Stimulated activated CD8-positive, alpha-beta memory T cell treated with anti-CD3 and anti-CD28 coated beads, Interleukin-4, amount 100 ng/mL, for 24 hours (primary cell): ENCODE measurements at regions not wholly inside any gene's neighbourhood (a gene's known extent, or its start where the extent isn't known, plus 50 kb on each side); places are given as distances from the start of the nearest gene placed in this dataset.
"Not testable (repeated sequence)": the region's sequence is repeated elsewhere in the genome, so short reads cannot be mapped to it uniquely, and the experiment has no call there.

Experiments
- DNase-seq: peaks from one replicate; pipeline ENCODE4 v3.0.0-alpha.2; 2020; ENCODE audit warnings: low read depth

GRCh38 chr6:144395014-144395413 is 109.9 kb downstream of the UTRN start:
- DNase-seq: no peak

- DNase-seq: no peak
Observed at GRCh38 chr6:144395826-144396225, 110.7 kb downstream of the UTRN start.

GRCh38 chr6:144397141-144397540 is 112.0 kb downstream of the UTRN start:
- no peak for DNase-seq

GRCh38 chr6:144400321-144400720 is 115.2 kb downstream of the UTRN start:
- no peak for DNase-seq

- no peak for DNase-seq
Observed at GRCh38 chr6:144401736-144402733, 116.9 kb downstream of the UTRN start.

- DNase-seq: no peak
Observed at GRCh38 chr6:144402750-144403149, 117.6 kb downstream of the UTRN start.

- no peak for DNase-seq
Observed at GRCh38 chr6:144405163-144405562, 120.0 kb downstream of the UTRN start.

GRCh38 chr6:144406796-144407195 is 121.7 kb downstream of the UTRN start:
- no peak for DNase-seq

GRCh38 chr6:144408161-144408560 is 123.0 kb downstream of the UTRN start:
- DNase-seq: no peak

- DNase-seq: no peak
Observed at GRCh38 chr6:144410059-144410458, 124.9 kb downstream of the UTRN start.

GRCh38 chr6:144410574-144410973 is 125.4 kb downstream of the UTRN start:
- DNase-seq: not testable (repeated sequence)

GRCh38 chr6:144411531-144412165 is 126.5 kb downstream of the UTRN start:
- no peak for DNase-seq

GRCh38 chr6:144413418-144413817 is 128.3 kb downstream of the UTRN start:
- no peak for DNase-seq

GRCh38 chr6:144415014-144415413 is 129.9 kb downstream of the UTRN start:
- DNase-seq: no peak

- no peak for DNase-seq
Observed at GRCh38 chr6:144415835-144416237, 130.7 kb downstream of the UTRN start.

GRCh38 chr6:144416244-144416643 is 131.1 kb downstream of the UTRN start:
- no peak for DNase-seq

GRCh38 chr6:144416773-144417172 is 131.6 kb downstream of the UTRN start:
- no peak for DNase-seq

GRCh38 chr6:144417681-144418080 is 132.5 kb downstream of the UTRN start:
- no peak for DNase-seq

- no peak for DNase-seq
Observed at GRCh38 chr6:144418959-144419545, 133.9 kb downstream of the UTRN start.

- DNase-seq: no peak
Observed at GRCh38 chr6:144423167-144423566, 138.0 kb downstream of the UTRN start.

- DNase-seq: no peak
Observed at GRCh38 chr6:144429753-144430152, 144.6 kb downstream of the UTRN start.

GRCh38 chr6:144433446-144433845 is 148.3 kb downstream of the UTRN start:
- DNase-seq: not testable (repeated sequence)
